B cell (primary cell): ENCODE measurements at regions not wholly inside any gene's neighbourhood (a gene's known extent, or its start where the extent isn't known, plus 50 kb on each side); places are given as distances from the start of the nearest gene placed in this dataset.

Source experiments
- ATAC-seq: fragments of 200-7000 bp; cut with Tn5 transposase; one replicate; pipeline ENCODE4 v1.10.0; 2021; ENCODE audit warnings: low read depth, mild to moderate bottlenecking, moderate number of reproducible peaks, moderate library complexity
- CTCF ChIA-PET: fragments of 350-600 bp; sonication (Branson Sonifier 250); formaldehyde crosslinking; loops from one replicate; lab custom pipeline; 2021; ENCODE audit warnings: antibody characterized with exemption, inconsistent platforms; lab: Charles Lee
- POLR2A ChIA-PET: fragments of 350-600 bp; sonication (Branson Sonifier 250); formaldehyde crosslinking; loops from one replicate; lab custom pipeline; 2021; ENCODE audit warnings: antibody characterized with exemption; lab: Charles Lee
- DNase-seq: peaks from one replicate; pipeline ENCODE4 v3.0.0; 2013
- H2AFZ ChIP-seq: 2 replicates; pipeline ENCODE4 v1.6.1; 2012; ENCODE audit warnings: mild to moderate bottlenecking, low read depth, low read length; ENCODE audit not compliant: insufficient read depth, poor library complexity, severe bottlenecking
- H3K27ac ChIP-seq, 2 donors: 1 replicate in 1 of 2; 2 replicates in 1 of 2; pipeline ENCODE4 v1.5.1; 2012 to 2013; ENCODE audit warnings: low read length in 2 of 2, mild to moderate bottlenecking in 2 of 2, moderate library complexity in 1 of 2
- H3K27me3 ChIP-seq, 4 experiments: fragments of 200-600 bp in 1 of 4; sonication (generic) in 1 of 4; replicated peaks in 1 of 4; 1 replicate in 2 of 4; 2 replicates in 2 of 4; pipeline versions ENCODE4 v1.6.1 to v1.7.0; 2013 to 2016; ENCODE audit warnings: low read length in 3 of 4, mild to moderate bottlenecking in 2 of 4, mixed read lengths in 1 of 4, moderate library complexity in 1 of 4; ENCODE audit not compliant: insufficient read depth in 4 of 4, control insufficient read depth in 3 of 4; ENCODE audit errors: control extremely low read depth in 1 of 4
- H3K36me3 ChIP-seq, 2 experiments: replicated peaks in 1 of 2; 1 replicate in 1 of 2; 2 replicates in 1 of 2; pipeline versions ENCODE4 v1.6.1 to v1.7.1; 2013; ENCODE audit warnings: low read length in 1 of 2; ENCODE audit not compliant: insufficient read depth in 2 of 2, control insufficient read depth in 1 of 2; ENCODE audit errors: control extremely low read depth in 1 of 2, extremely low read depth in 1 of 2
- H3K4me1 ChIP-seq, 2 donors: fragments of 200-600 bp in 1 of 2; sonication (generic) in 1 of 2; 1 replicate in 1 of 2; 2 replicates in 1 of 2; pipeline versions ENCODE4 v1.5.1 to v1.6.1; 2013 to 2017; ENCODE audit warnings: low read length in 2 of 2; ENCODE audit not compliant: control insufficient read depth in 2 of 2, insufficient read depth in 2 of 2
- H3K4me2 ChIP-seq: replicated peaks from 2 replicates; pipeline ENCODE3; 2012; ENCODE audit warnings: mild to moderate bottlenecking, low read depth, low read length; ENCODE audit not compliant: poor library complexity, severe bottlenecking
- H3K4me3 ChIP-seq, 5 experiments: fragments of 200-600 bp in 1 of 5; sonication (generic) in 1 of 5; 1 replicate in 3 of 5; 2 replicates in 2 of 5; pipeline versions ENCODE4 v1.5.1 to v1.7.0; 2011 to 2016; ENCODE audit warnings: low read length in 4 of 5, mild to moderate bottlenecking in 4 of 5, low read depth in 2 of 5, control low read depth in 1 of 5, moderate library complexity in 1 of 5; ENCODE audit not compliant: insufficient read depth in 1 of 5; ENCODE audit errors: control extremely low read depth in 1 of 5, extremely low read depth in 1 of 5
- H3K79me2 ChIP-seq: fragments of 200-600 bp; sonication (generic); one replicate; pipeline ENCODE4 v1.6.0; 2016; ENCODE audit warnings: low read length; ENCODE audit not compliant: control insufficient read depth, insufficient read depth
- H3K9ac ChIP-seq: fragments of 200-600 bp; sonication (generic); 2 replicates; pipeline ENCODE4 v1.6.1; 2017; ENCODE audit warnings: mild to moderate bottlenecking, low read length, moderate library complexity
- H3K9me3 ChIP-seq, 3 donors: one replicate each; pipeline versions ENCODE4 v1.6.1 to v1.7.1; 2013; ENCODE audit warnings: low read length in 2 of 3; ENCODE audit not compliant: control insufficient read depth in 2 of 3, insufficient read depth in 1 of 3; ENCODE audit errors: control extremely low read depth in 1 of 3
- H4K20me1 ChIP-seq: 2 replicates; pipeline ENCODE4 v1.6.0; 2012; ENCODE audit warnings: mild to moderate bottlenecking, low read length; ENCODE audit not compliant: insufficient read depth, control insufficient read depth, poor library complexity, severe bottlenecking
- H3K27ac Mint-ChIP-seq: one replicate; pipeline ENCODE4 v1.8.0; 2021; ENCODE audit warnings: mixed read lengths
- H3K27me3 Mint-ChIP-seq: one replicate; pipeline ENCODE4 v1.8.0; 2021; ENCODE audit warnings: mixed read lengths
- H3K4me1 Mint-ChIP-seq: one replicate; pipeline ENCODE4 v1.8.0; 2021; ENCODE audit warnings: mixed read lengths
- H3K4me3 Mint-ChIP-seq: one replicate; pipeline ENCODE4 v1.8.0; 2021; ENCODE audit warnings: mixed read lengths
- H3K9me3 Mint-ChIP-seq: one replicate; pipeline ENCODE4 v1.8.0; 2022; ENCODE audit warnings: mixed read lengths; ENCODE audit not compliant: insufficient read depth
- EZH2 ChIP-seq: IDR thresholded peaks from 2 replicates; pipeline ENCODE4 v1.6.1; 2012; ENCODE audit warnings: borderline replicate concordance, low read depth, mild to moderate bottlenecking, moderate library complexity, low read length; ENCODE audit not compliant: insufficient read depth, poor library complexity, severe bottlenecking
- WGBS: methylation state at CpG from one replicate; pipeline ENCODE4 v1.1.5; 2013; ENCODE audit warnings: missing lambda C conversion rate; ENCODE audit not compliant: insufficient coverage; 5-methylcytosine and 5-hydroxymethylcytosine counted together
- intact Hi-C: fragments of 100-400 bp; cut with micrococcal nuclease; formaldehyde crosslinking; loops from one replicate; pipeline ENCODE4 v1.10.0; 2022
- TF ChIP-seq, protein P1 (sequence below): fragments of 200-600 bp; IDR thresholded peaks from one replicate; pipeline ENCODE4 v1.8.0; 2022; ENCODE audit warnings: antibody characterized with exemption, mild to moderate bottlenecking

GRCh38 chr3:5448816-5449215, 261.3 kb downstream of the EDEM1 start:
- H3K4me3 ChIP-seq: no peak overlapping the region
- no peaks in the 10 kb centered on the region for H3K4me1 ChIP-seq
- no peaks in the 10 kb centered on the region for H3K79me2 ChIP-seq
- no peaks in the 10 kb centered on the region for H3K4me1 Mint-ChIP-seq
- no peak overlapping the region for H2AFZ ChIP-seq
- H3K36me3 ChIP-seq: no peaks in the 10 kb centered on the region
- POLR2A ChIA-PET: no interaction called here
- no peak overlapping the region for H3K27ac Mint-ChIP-seq
- no peak overlapping the region for H3K4me3 Mint-ChIP-seq
- H3K9me3 ChIP-seq: no peaks in the 10 kb centered on the region
- DNase-seq (no peak), ATAC-seq (no peak)
- no peak overlapping the region for H3K9ac ChIP-seq
- WGBS: 70% methylated on average over 2 of the region's 2 CpGs
- peaks cover 10% of the 10 kb centered on the region for H3K27me3 Mint-ChIP-seq
- H4K20me1 ChIP-seq: no peaks in the 10 kb centered on the region
- H3K27ac ChIP-seq: no peak overlapping the region
- TF ChIP-seq EZH2: no peak
- TF ChIP-seq, protein P1, sequence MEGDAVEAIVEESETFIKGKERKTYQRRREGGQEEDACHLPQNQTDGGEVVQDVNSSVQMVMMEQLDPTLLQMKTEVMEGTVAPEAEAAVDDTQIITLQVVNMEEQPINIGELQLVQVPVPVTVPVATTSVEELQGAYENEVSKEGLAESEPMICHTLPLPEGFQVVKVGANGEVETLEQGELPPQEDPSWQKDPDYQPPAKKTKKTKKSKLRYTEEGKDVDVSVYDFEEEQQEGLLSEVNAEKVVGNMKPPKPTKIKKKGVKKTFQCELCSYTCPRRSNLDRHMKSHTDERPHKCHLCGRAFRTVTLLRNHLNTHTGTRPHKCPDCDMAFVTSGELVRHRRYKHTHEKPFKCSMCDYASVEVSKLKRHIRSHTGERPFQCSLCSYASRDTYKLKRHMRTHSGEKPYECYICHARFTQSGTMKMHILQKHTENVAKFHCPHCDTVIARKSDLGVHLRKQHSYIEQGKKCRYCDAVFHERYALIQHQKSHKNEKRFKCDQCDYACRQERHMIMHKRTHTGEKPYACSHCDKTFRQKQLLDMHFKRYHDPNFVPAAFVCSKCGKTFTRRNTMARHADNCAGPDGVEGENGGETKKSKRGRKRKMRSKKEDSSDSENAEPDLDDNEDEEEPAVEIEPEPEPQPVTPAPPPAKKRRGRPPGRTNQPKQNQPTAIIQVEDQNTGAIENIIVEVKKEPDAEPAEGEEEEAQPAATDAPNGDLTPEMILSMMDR: no peak
- H3K9me3 Mint-ChIP-seq: peaks cover 2% of the 10 kb centered on the region
- CTCF ChIA-PET: no interaction called here
- no peak overlapping the region for H3K4me2 ChIP-seq
- intact Hi-C loops: no loop called here
- no peaks in the 10 kb centered on the region for H3K27me3 ChIP-seq

DNA sequence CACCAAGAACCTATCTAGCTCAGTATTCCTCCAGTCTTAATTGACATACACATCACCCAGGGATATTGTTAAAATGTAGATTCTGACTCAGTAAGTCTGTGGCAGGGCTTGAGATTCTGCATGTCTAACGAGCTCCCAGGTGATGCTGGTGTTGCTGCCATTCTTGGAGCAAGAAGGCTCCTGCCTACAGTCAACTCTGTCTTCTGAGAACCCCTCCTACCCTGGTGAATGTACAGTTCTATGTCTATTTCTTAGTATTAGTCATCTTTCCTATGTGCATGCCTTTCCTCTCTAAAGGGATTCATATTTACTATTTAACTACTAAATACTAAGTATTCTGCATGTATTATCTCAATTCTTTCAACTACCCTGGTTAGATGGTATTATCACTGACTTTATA, 268.7 kb downstream of the EDEM1 start:
- Histone ChIP-seq H3K27me3 (no peaks in the 10 kb centered on the region), H4K20me1 (no peaks in the 10 kb centered on the region), H3K36me3 (no peaks in the 10 kb centered on the region), H3K27ac (no peak overlapping the region), H3K4me3 (no peak overlapping the region), H3K79me2 (no peaks in the 10 kb centered on the region), H3K4me2 (no peak overlapping the region), H3K9ac (no peak overlapping the region), H2AFZ (no peak overlapping the region), H3K9me3 (no peaks in the 10 kb centered on the region), H3K4me1 (no peaks in the 10 kb centered on the region)
- Mint-ChIP-seq H3K27me3 (peaks cover 18% of the 10 kb centered on the region), H3K9me3 (no peaks in the 10 kb centered on the region), H3K4me1 (no peaks in the 10 kb centered on the region), H3K4me3 (no peak overlapping the region), H3K27ac (no peak overlapping the region)
- no peak for DNase-seq
- TF ChIP-seq EZH2: no peak
- TF ChIP-seq, protein P1: no peak
- intact Hi-C loops: no loop called here
- CTCF ChIA-PET: no interaction called here
- WGBS: no CpG with 5 or more reads among the region's 1 CpG
- POLR2A ChIA-PET: no interaction called here
- no peak for ATAC-seq
